NB4 (cell line): ENCODE measurements at regions not wholly inside any gene's neighbourhood (a gene's known extent, or its start where the extent isn't known, plus 50 kb on each side); places are given as distances from the start of the nearest gene placed in this dataset.

ENCODE experiments used
- MYC ChIP-seq: IDR thresholded peaks from 2 replicates; pipeline ENCODE4 v1.6.1; 2011; ENCODE audit warnings: low read depth, low read length
- POLR2A ChIP-seq: IDR thresholded peaks from 2 replicates; pipeline ENCODE4 v1.6.1; 2011; ENCODE audit warnings: mild to moderate bottlenecking; ENCODE audit not compliant: insufficient read length; ENCODE audit errors: extremely low read depth
- TF ChIP-seq, protein P1 (sequence below): IDR thresholded peaks from 2 replicates; pipeline ENCODE4 v1.6.1; 2011; ENCODE audit warnings: low read depth, low read length
- TF ChIP-seq, protein P2 (sequence below): IDR thresholded peaks from one replicate; pipeline ENCODE4 v1.5.1; 2012; ENCODE audit warnings: low read depth, low read length

DNA sequence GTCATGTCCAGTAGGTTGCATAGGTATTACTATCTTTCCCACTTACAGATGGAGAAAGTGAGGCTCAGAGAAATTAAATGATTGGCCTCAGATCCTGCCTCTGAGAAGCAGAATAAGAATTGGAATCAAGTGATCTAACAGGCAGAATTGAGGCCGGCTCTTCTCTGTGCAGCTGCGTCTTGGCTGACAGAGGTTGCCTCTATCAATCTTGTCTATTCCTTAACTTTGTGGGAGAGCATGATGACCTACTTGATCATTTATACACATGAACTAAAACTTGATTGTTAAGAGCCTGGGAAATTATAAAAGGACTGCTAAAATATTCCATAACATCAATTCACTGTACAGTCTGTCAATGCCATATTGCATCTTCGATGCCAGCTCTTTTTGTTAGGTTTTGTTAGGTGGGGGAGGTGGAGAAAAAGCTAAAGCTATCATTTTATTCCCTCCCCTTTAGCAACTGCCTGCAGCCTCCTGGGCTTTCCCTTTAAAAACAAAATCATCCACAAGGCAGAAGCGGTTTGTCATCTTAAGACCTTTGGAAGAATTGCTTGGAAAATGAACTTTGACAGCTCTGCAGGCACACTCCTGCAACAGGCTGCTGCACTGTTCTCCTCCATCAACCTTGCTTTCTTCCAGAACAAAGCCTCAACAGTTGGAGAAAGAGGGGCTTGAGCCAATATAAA lies 247.4 kb downstream of the SMARCA2 start:
- TF ChIP-seq, protein P1, sequence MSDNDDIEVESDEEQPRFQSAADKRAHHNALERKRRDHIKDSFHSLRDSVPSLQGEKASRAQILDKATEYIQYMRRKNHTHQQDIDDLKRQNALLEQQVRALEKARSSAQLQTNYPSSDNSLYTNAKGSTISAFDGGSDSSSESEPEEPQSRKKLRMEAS: no peak
- TF ChIP-seq, protein P2, sequence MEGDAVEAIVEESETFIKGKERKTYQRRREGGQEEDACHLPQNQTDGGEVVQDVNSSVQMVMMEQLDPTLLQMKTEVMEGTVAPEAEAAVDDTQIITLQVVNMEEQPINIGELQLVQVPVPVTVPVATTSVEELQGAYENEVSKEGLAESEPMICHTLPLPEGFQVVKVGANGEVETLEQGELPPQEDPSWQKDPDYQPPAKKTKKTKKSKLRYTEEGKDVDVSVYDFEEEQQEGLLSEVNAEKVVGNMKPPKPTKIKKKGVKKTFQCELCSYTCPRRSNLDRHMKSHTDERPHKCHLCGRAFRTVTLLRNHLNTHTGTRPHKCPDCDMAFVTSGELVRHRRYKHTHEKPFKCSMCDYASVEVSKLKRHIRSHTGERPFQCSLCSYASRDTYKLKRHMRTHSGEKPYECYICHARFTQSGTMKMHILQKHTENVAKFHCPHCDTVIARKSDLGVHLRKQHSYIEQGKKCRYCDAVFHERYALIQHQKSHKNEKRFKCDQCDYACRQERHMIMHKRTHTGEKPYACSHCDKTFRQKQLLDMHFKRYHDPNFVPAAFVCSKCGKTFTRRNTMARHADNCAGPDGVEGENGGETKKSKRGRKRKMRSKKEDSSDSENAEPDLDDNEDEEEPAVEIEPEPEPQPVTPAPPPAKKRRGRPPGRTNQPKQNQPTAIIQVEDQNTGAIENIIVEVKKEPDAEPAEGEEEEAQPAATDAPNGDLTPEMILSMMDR: no peak
- TF ChIP-seq POLR2A: no peak
- TF ChIP-seq MYC: no peak
